GM19372 (cell line): ENCODE measurements at regions not wholly inside any gene's neighbourhood (a gene's known extent, or its start where the extent isn't known, plus 50 kb on each side); places are given as distances from the start of the nearest gene placed in this dataset.

Experiments used
- ATAC-seq: cut with Tn5 transposase; IDR thresholded peaks from one replicate; pipeline ENCODE4 v1.9.1; 2021; ENCODE audit warnings: mild to moderate bottlenecking, low read depth, moderate library complexity; ENCODE audit not compliant: unreplicated experiment

DNA sequence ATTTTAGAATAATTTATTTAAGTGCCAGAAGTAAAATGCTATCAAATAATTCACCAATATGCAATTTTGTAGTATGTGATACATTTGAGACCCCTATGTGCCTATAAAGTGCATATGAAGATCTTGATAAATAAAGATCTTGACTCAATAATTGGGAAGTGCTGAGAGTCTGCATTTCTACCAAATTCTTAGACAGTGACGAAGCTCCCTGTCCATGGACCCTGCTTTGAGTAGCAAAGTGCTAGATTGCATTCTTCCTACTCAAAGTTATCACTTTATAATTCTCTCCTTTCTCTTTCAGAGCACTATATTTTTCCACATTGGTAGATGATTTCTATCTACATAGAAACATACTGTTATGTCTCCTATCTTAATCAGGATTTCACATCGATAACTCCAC is 1393.9 kb downstream of the ARAP2 start:
- no peak for ATAC-seq

GRCh38 chr4:34850968-34851367 is 1393.3 kb downstream of the ARAP2 start:
- ATAC-seq, result no peak

DNA sequence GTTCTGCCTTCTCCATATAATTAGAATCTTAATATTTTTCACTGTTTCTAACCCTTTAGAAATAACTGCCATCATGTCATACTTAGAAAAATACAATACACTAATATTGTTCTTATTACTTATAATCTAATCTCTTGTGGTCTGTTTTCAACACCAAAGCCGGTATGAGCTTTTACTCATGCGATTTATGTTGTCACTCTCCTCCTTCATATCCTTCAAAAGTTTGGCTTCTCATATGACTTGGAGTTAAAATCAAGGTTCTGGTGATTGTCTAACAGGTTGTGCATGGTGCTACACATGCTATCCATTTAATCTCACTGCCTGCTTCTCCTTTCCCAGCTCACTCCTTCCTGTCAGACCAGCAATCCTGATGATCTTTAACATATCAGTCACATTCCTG is 1392.9 kb downstream of the ARAP2 start:
- no peak for ATAC-seq

DNA sequence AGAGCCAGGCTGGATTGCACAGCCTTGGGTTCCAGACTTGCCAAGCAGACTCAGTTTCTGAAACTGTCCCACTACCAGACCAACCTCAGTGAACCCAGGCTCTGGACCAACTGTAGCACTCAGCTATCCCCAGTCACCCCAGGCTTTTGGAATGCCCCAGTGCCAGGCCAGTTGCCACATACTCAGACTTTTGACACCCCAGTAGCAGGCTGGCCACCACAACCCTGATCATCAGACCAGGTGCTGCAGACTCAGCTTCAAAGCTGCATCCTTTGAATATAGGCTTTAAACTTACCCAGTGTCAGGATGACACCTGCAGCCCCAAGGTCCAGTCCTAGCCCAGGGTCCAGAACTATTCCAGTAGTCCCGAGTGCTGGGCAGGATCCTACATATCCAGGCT is 1389.9 kb downstream of the ARAP2 start:
- no peak for ATAC-seq

- no peak for ATAC-seq
These were observed 1382.6 kb downstream of the ARAP2 start for GRCh38 chr4:34861666-34862065.

- ATAC-seq, result no peak
These were observed 1365.4 kb downstream of the ARAP2 start for GRCh38 chr4:34878961-34879360.

DNA sequence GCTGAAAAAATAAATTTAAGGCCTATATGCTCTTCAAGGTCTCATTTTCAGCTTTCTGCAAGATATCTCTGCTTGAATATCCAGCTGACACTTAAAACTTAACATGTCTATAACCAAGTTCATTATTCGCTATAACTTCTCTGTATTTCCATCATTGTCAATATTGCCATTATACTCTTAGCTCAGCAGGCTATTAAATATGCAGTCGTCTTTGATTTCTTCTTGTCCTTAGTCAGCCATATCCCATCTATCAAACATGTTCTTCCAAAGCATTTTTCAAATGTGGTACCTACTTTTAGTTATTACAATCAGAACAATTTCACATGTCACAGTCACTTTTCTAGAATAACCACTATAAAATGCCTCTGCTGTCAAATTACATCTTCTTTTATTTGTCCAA is 1364.1 kb downstream of the ARAP2 start:
- no peak for ATAC-seq

DNA sequence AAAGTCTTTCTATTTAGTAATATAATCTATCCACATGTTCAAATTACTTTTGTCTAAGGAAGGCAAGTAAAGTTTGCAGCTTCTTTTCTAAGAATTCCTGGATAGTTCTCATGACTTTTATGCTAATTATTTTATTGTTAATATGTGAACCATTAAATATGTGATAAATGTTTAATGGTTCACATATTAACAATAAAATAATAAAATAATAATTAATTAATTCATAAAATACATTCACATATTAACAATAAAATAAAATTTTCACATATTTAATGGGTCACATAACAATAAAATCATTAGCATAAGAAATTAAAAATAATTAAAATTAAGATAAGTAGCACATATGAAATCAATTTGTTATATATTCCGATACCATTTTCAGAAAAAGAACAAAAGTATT is 1352.4 kb downstream of the ARAP2 start:
- no peak for ATAC-seq

DNA sequence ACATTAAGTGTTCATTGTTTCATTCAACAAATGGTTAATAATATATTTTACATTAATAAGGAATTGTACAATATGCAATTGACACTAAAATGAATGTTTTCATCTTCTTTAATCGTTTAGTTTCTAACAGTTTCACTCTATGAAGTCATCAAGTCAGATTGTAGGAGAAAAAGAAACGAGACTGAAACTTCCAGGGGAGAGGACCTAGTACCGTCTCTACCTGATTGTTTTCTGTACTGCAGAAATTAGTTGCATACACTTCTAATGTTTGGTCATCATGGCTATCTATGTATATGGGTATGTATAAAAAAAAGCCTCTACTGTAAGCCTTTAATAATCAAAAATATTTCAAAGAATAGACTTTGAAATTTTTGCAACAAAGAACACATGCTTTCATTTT is 1350.9 kb downstream of the ARAP2 start:
- ATAC-seq, result no peak

GRCh38 chr4:34920032-34920431 is 1324.3 kb downstream of the ARAP2 start:
- ATAC-seq, result no peak

GRCh38 chr4:34921391-34921790 is 1322.9 kb downstream of the ARAP2 start:
- ATAC-seq, result no peak

GRCh38 chr4:34922325-34922724 is 1322.0 kb downstream of the ARAP2 start:
- ATAC-seq, result no peak

DNA sequence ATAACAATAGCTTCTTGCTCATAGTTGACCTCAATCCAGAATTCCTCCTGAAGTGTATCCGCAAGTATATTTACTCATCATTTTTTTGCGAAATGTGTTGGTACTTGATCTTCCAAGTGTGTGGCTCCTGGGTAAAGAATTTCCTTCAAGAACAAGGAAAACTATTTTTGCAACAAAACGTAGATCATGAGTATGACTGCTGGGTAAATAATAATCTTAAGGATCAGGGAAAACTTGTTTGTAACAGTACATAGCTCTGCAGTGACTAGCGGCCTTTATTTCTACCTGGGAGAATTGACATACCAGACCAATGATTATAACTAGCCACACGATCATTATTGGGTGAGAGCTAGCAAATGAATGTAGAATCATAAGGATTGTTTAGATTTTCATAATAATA is 1311.7 kb downstream of the ARAP2 start:
- ATAC-seq, result no peak

GRCh38 chr4:34935739-34936138 is 1308.6 kb downstream of the ARAP2 start:
- ATAC-seq, result no peak

GRCh38 chr4:34939073-34939472 is 1305.2 kb downstream of the ARAP2 start:
- no peak for ATAC-seq

GRCh38 chr4:34943741-34944386 is 1300.5 kb downstream of the ARAP2 start:
- no peak for ATAC-seq

DNA sequence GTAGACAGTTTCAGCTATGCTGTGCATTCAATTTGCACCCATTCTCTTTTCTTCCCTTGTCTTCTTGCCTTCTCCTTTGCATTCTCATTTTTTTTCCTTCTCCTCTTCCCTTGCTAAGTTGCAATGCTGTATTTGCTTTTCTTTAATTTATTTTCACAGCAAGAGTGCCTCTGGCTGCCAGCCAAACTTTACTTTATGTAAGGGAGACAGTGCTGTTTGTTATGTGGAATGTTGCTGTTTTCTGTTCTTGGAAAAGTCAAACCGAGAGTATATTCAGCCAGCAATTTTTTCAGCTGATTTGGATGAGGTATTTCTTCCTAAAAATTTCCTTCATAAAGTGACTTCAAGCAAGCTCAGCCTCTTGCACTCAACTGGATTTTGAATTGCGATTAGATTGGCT is 1293.4 kb downstream of the ARAP2 start:
- ATAC-seq, result no peak

GRCh38 chr4:34953145-34953799 is 1291.0 kb downstream of the ARAP2 start:
- no peak for ATAC-seq

DNA sequence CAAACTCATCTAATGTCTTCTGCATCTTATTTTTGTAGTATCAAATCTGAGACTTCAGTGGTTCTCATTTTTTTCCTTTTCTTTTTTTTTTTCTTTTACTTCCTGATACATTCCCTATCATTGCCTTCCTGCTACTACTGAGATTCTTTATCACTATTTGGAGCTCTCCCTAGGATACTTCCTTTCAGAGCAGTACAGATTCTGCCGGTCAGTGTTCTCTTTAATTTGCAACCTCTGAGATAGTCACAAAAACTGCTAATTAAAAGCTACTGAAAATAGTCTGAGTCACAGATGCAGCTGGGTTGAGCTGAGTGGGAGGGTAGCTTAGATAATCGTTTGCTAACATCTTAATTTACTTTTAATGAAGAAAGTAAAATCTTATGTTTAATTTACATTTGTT is 1279.7 kb downstream of the ARAP2 start:
- ATAC-seq, result no peak

- ATAC-seq, result no peak
These were observed 1272.1 kb downstream of the ARAP2 start for GRCh38 chr4:34972189-34972588.

- no peak for ATAC-seq
These were observed 1270.5 kb downstream of the ARAP2 start for GRCh38 chr4:34973650-34974312.

DNA sequence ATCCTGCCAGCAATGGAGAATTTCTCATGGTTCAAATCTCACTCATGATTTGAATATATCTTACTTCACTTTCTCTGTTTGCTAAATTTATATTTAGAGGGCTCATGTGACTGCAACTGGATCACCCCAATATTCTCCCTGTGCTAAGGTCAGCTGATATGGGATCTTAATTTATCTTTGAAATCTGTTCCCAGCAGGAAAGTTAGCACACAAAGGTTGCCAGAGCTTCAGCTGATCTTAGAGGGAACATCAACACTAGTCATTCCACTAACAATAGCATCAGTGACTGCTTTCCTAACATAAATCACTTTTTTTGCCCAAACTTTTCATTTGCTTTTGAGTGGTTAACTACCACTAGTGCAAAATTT is 1270.0 kb downstream of the ARAP2 start:
- no peak for ATAC-seq
